ENCODE measurements at regions not wholly inside any gene's neighbourhood (a gene's known extent, or its start where the extent isn't known, plus 50 kb on each side); places are given as distances from the start of the nearest gene placed in this dataset.

- intact Hi-C loops (cut with micrococcal nuclease; ENCODE audit: unreplicated experiment) = no loop called here
- ATAC-seq (no peak), FAIRE-seq (no peak), DNase-seq (ENCODE audit: low spot score) (no peak)
- H4K20me1 ChIP-seq (ENCODE audit: insufficient read depth, low read length) = no peaks in the 10 kb centered on the region
- no peak overlapping the region for H3K27ac ChIP-seq (ENCODE audit: extremely low read length, insufficient read depth, low read length)
- no peak overlapping the region for H2AFZ ChIP-seq (ENCODE audit: low read length)
- no peak overlapping the region for H3K4me2 ChIP-seq (ENCODE audit: low read depth, low read length)
- H3K4me3 ChIP-seq (replicated peaks in 1 of 3; ENCODE audit: insufficient read depth in 1 of 3, low read depth in 2 of 3, low read length in 3 of 3) = no peak overlapping the region
- 54% methylated on average over 6 of the region's 6 CpGs for WGBS (ENCODE audit: low lambda C conversion rate)
- no peak for TF ChIP-seq RARA (CRISPR knock-in tag; IDR thresholded peaks at IDR 0.05)
- no peak for TF ChIP-seq ZNF274 (CRISPR knock-in tag; IDR thresholded peaks at IDR 0.05)
- TF ChIP-seq RARG (CRISPR knock-in tag; IDR thresholded peaks at IDR 0.05; ENCODE audit: low read depth) = no peak
- TF ChIP-seq FOXJ3 (CRISPR knock-in tag; IDR thresholded peaks at IDR 0.05; ENCODE audit: borderline replicate concordance) = no peak
- TF ChIP-seq NFE2L1 (CRISPR knock-in tag; IDR thresholded peaks at IDR 0.05; ENCODE audit: borderline replicate concordance) = no peak
- no peak for TF ChIP-seq ZNF724P (CRISPR knock-in tag; IDR thresholded peaks at IDR 0.05; ENCODE audit: borderline replicate concordance)
- no peak for TF ChIP-seq ZNF354B (CRISPR knock-in tag; IDR thresholded peaks at IDR 0.05)
- TF ChIP-seq ZNF800 (CRISPR knock-in tag; IDR thresholded peaks at IDR 0.05) = no peak
- TF ChIP-seq CHCHD3 (CRISPR knock-in tag; IDR thresholded peaks at IDR 0.05) = no peak
- TF ChIP-seq PRMT3 (CRISPR knock-in tag; IDR thresholded peaks at IDR 0.05; ENCODE audit: borderline replicate concordance, low read depth) = no peak
- TF ChIP-seq ZNF83 (CRISPR knock-in tag; IDR thresholded peaks at IDR 0.05; ENCODE audit: borderline replicate concordance) = no peak
- no peak for TF ChIP-seq ZNF710 (CRISPR knock-in tag; IDR thresholded peaks at IDR 0.05; ENCODE audit: borderline replicate concordance)
- TF ChIP-seq ARNT (IDR thresholded peaks at IDR 0.05) = no peak
- TF ChIP-seq HOXD1 (CRISPR knock-in tag; IDR thresholded peaks at IDR 0.05) = no peak
- TF ChIP-seq AGO2 (optimal IDR thresholded peaks at IDR 0.05; ENCODE audit: low read depth, low read length) = no peak
- TF ChIP-seq ZNF512 (CRISPR knock-in tag; IDR thresholded peaks at IDR 0.05) = no peak
- TF ChIP-seq MYNN (CRISPR knock-in tag; IDR thresholded peaks at IDR 0.05; ENCODE audit: low read depth) = no peak
- no TSS peak for BruUV-seq (replicated peaks)
- no peaks in the 10 kb centered on the region for H3K27me3 ChIP-seq (ENCODE audit: control insufficient read depth in 1 of 2, insufficient read depth in 2 of 2, low read length in 2 of 2)
- no peak overlapping the region for H3K9ac ChIP-seq (ENCODE audit: insufficient read depth, low read depth, low read length)
- H3K4me1 ChIP-seq (ENCODE audit: insufficient read depth, low read length) = no peaks in the 10 kb centered on the region
- in situ Hi-C loops (cut with HindIII; ENCODE audit: extremely low pct_ligation_motif_present, low pct_unique_long_range_greater_than_20kb) = no loop called here
- H3K36me3 ChIP-seq (replicated peaks in 1 of 2; ENCODE audit: control insufficient read depth in 1 of 2, insufficient read depth in 2 of 2, low read length in 2 of 2) = no peaks in the 10 kb centered on the region
- CTCF ChIA-PET (ENCODE audit: low intra/inter-chr PET ratio, low total read pairs) = no interaction called here
- H3K79me2 ChIP-seq (ENCODE audit: insufficient read depth, low read length) = no peaks in the 10 kb centered on the region
- no peaks in the 10 kb centered on the region for H3K9me3 ChIP-seq (ENCODE audit: low read length)
- POLR2A ChIA-PET = no interaction called here
Measured at GRCh38 chrX:7272346-7272745, 124.4 kb upstream of the PUDP start.

All from HepG2 (cell line).